K562 (cell line): ENCODE measurements at regions not wholly inside any gene's neighbourhood (a gene's known extent, or its start where the extent isn't known, plus 50 kb on each side); places are given as distances from the start of the nearest gene placed in this dataset.

Experiments used
- CTCF ChIP-seq, 3 experiments: IDR thresholded peaks in 2 of 3; conservative IDR thresholded peaks in 1 of 3; 2 replicates each; pipeline ENCODE4 v1.5.1; 2011 to 2012; ENCODE audit warnings: low read length in 3 of 3, mild to moderate bottlenecking in 3 of 3, control low read depth in 2 of 3, improper control_type of control experiment in 1 of 3, inconsistent platforms in 1 of 3, low read depth in 1 of 3, mixed read lengths in 1 of 3, moderate library complexity in 1 of 3; ENCODE audit not compliant: insufficient read depth in 2 of 3
- EP300 ChIP-seq: IDR thresholded peaks from 2 replicates; pipeline ENCODE4 v1.6.1; 2012; ENCODE audit warnings: low read length, improper control_type of control experiment
- KAT8 ChIP-seq: fragments of 450-650 bp; IDR thresholded peaks from 2 replicates; pipeline ENCODE4 v1.6.1; 2016; ENCODE audit warnings: low read depth, mild to moderate bottlenecking
- TCF7 ChIP-seq: sonication (generic); IDR thresholded peaks from 2 replicates; pipeline ENCODE4 v1.6.1; 2016; ENCODE audit warnings: antibody characterized with exemption, borderline replicate concordance
- YBX1 ChIP-seq: fragments of 450-650 bp; IDR thresholded peaks from 2 replicates; pipeline ENCODE4 v1.7.1; 2016; ENCODE audit warnings: mild to moderate bottlenecking
- ZBTB43 ChIP-seq: sonication (generic); formaldehyde crosslinking; IDR thresholded peaks from 2 replicates; pipeline ENCODE4 v1.8.0; 2023; ENCODE audit warnings: mild to moderate bottlenecking, missing genetic modification reagents
- ZNF830 ChIP-seq: fragments of 250-450 bp; sonication (Bioruptor Pico); IDR thresholded peaks from 2 replicates; pipeline ENCODE4 v1.5.0; 2021; ENCODE audit warnings: mild to moderate bottlenecking

GRCh38 chr17:70582777-70583176 lies 413.4 kb downstream of the KCNJ2 start:
- no peak for TF ChIP-seq CTCF (IDR thresholded peaks at IDR 0.05 in 2 of 3, conservative IDR thresholded peaks at IDR 0.05 in 1 of 3; ENCODE audit: insufficient read depth in 2 of 3, low read depth in 1 of 3, low read length in 3 of 3)
- no peak for TF ChIP-seq ZBTB43
- TF ChIP-seq YBX1: no peak
- TF ChIP-seq ZNF830: no peak
- no peak for TF ChIP-seq TCF7
- TF ChIP-seq EP300: no peak
- TF ChIP-seq KAT8: no peak
